ENCODE measurements at regions not wholly inside any gene's neighbourhood (a gene's known extent, or its start where the extent isn't known, plus 50 kb on each side); places are given as distances from the start of the nearest gene placed in this dataset.

DNA sequence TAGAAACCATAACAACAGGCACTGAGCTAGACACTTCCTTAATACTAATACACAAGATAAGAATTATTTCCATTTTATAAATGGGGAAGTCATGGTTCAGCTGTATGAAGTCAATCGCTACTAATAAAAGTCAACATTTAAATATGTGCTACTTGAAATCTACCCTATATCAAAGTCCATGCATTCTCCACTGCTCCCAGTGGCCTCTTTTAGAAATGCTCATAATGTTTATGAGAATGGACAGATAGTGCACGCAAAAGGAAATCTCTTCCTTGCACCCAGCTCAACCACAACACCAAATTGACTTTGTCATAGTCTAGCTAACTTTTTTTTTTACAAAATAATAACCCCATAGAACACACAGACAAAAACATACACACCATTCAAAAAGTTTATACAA is 281.7 kb upstream of the CXADR start:
- no peaks in the 10 kb centered on the region for H3K9me3 ChIP-seq (ENCODE audit: severe bottlenecking)
- no peak for DNase-seq
- H3K36me3 ChIP-seq = no peaks in the 10 kb centered on the region
- H3K4me3 ChIP-seq (ENCODE audit: low read depth, low read length) = no peak overlapping the region
- peaks cover 17% of the 10 kb centered on the region for H3K27me3 ChIP-seq (ENCODE audit: insufficient read depth, low read depth, severe bottlenecking)
- TF ChIP-seq, protein P1, sequence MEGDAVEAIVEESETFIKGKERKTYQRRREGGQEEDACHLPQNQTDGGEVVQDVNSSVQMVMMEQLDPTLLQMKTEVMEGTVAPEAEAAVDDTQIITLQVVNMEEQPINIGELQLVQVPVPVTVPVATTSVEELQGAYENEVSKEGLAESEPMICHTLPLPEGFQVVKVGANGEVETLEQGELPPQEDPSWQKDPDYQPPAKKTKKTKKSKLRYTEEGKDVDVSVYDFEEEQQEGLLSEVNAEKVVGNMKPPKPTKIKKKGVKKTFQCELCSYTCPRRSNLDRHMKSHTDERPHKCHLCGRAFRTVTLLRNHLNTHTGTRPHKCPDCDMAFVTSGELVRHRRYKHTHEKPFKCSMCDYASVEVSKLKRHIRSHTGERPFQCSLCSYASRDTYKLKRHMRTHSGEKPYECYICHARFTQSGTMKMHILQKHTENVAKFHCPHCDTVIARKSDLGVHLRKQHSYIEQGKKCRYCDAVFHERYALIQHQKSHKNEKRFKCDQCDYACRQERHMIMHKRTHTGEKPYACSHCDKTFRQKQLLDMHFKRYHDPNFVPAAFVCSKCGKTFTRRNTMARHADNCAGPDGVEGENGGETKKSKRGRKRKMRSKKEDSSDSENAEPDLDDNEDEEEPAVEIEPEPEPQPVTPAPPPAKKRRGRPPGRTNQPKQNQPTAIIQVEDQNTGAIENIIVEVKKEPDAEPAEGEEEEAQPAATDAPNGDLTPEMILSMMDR (IDR thresholded peaks at IDR 0.05; ENCODE audit: low read depth, low read length) = no peak
- no peak overlapping the region for H3K27ac ChIP-seq

DNA sequence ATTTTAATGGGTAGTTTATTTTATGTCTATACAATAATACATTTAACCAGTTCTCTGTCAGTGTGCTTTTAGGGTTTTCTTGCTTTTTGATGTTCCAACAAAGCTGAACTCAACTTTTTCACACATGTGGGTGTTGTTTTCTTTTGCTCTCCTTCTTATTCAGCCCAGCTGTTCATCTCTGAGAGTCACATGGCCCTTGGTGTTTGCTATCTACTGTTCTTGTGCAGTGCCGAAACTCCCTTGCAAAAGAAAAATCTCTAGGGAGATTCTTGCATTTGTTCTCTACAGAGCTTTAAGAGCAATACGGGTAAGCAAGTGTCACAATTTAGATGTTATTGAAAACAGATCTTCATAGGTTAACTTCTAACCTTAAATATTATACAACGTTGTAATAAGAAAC is 281.1 kb upstream of the CXADR start:
- no peak overlapping the region for H3K4me3 ChIP-seq (ENCODE audit: low read depth, low read length)
- no peaks in the 10 kb centered on the region for H3K36me3 ChIP-seq
- H3K9me3 ChIP-seq (ENCODE audit: severe bottlenecking) = no peaks in the 10 kb centered on the region
- H3K27ac ChIP-seq = no peak overlapping the region
- TF ChIP-seq, protein P1 (IDR thresholded peaks at IDR 0.05; ENCODE audit: low read depth, low read length) = no peak
- DNase-seq = no peak
- peaks cover 20% of the 10 kb centered on the region for H3K27me3 ChIP-seq (ENCODE audit: insufficient read depth, low read depth, severe bottlenecking)

DNA sequence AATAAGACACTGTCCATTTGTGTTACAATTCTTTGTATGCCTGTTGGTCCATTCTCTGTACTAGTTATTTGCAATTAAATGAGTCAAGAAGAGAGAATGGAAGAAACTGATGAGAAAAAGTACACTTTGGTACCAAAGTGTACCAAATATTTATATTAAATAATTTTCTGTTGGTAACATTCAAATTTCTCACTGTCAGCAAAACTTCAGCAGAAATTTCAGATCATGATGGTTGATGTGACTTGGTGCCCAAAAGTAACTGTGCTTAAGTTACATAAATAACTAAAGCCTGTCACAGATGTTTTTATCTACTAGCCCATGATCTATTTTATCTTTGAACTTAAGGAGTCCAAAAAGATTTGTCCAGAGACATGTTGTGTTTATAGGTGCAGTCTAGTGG is 274.4 kb upstream of the CXADR start:
- TF ChIP-seq, protein P1 (IDR thresholded peaks at IDR 0.05; ENCODE audit: low read depth, low read length) = no peak
- H3K36me3 ChIP-seq = no peaks in the 10 kb centered on the region
- no peak overlapping the region for H3K4me3 ChIP-seq (ENCODE audit: low read depth, low read length)
- DNase-seq = no peak
- peaks cover 10% of the 10 kb centered on the region for H3K27me3 ChIP-seq (ENCODE audit: insufficient read depth, low read depth, severe bottlenecking)
- no peaks in the 10 kb centered on the region for H3K9me3 ChIP-seq (ENCODE audit: severe bottlenecking)
- H3K27ac ChIP-seq = no peak overlapping the region

DNA sequence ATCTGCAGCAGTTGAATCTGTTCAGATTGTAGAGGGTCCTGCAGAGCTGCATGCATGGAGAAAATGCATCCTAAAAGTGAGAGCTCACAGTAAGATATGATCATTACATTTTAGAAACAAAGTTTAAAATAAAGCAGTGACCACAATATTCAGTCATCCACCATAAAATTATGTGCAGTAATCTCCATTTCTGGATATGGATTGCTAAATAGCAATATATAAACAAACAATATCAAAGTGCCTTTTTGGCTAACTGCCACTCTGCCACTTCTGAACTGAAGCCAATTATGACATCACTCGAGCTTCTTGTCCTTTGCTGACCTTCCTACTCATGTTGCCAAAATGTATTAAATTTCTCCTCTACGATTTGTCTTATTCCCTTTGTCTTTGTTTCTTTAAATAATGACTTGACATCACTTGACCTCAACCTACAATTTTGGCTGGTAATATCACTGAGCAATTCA is 262.0 kb upstream of the CXADR start:
- Histone ChIP-seq H3K4me3 (ENCODE audit: low read depth, low read length) (no peak overlapping the region), H3K36me3 (no peaks in the 10 kb centered on the region), H3K27ac (no peak overlapping the region), H3K9me3 (ENCODE audit: severe bottlenecking) (no peaks in the 10 kb centered on the region), H3K27me3 (ENCODE audit: insufficient read depth, low read depth, severe bottlenecking) (peaks cover 31% of the 10 kb centered on the region)
- TF ChIP-seq, protein P1 (IDR thresholded peaks at IDR 0.05; ENCODE audit: low read depth, low read length) = no peak
- no peak for DNase-seq

DNA sequence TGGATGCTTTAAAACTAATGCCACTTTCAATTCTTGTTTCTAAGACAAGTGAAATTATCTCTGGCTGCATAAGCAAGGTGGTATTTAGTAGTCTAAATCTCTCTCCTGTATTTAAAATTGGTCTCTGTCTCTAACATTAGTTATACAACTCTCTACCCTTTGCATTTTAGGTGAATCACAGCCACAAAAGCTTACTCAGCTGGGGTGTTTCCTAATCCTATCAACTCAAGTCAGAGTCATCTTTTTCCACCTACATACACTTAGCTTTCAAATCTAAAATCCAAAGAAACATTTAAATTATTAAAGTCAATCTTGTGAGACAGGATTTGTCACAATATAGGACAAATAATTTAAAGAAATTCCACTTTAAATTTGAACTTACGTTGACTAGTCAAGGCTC is 255.1 kb upstream of the CXADR start:
- TF ChIP-seq, protein P1 (IDR thresholded peaks at IDR 0.05; ENCODE audit: low read depth, low read length) = no peak
- H3K4me3 ChIP-seq (ENCODE audit: low read depth, low read length) = no peak overlapping the region
- no peaks in the 10 kb centered on the region for H3K36me3 ChIP-seq
- H3K27me3 ChIP-seq (ENCODE audit: insufficient read depth, low read depth, severe bottlenecking) = peaks cover 35% of the 10 kb centered on the region
- no peak for DNase-seq
- no peaks in the 10 kb centered on the region for H3K9me3 ChIP-seq (ENCODE audit: severe bottlenecking)
- H3K27ac ChIP-seq = no peak overlapping the region

DNA sequence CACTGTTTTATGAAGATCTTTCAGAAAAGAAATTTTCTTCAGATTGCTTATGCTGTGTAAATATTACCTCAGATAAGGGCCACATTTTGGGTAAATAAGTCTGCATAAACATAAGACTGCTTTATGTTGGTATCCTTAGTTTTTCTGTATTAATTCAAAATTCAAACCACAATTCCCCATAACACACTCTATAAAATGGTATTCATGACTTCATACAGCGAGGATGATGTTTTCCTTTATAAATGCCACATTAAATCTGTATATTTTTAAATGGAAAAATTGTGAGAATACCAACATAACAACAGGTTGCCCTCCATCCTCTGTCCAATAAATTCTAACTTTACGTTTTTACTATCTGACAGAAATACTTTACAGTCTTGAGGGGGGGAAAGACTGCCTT is 248.7 kb upstream of the CXADR start:
- TF ChIP-seq, protein P1 (IDR thresholded peaks at IDR 0.05; ENCODE audit: low read depth, low read length) = no peak
- Histone ChIP-seq H3K27ac (no peak overlapping the region), H3K9me3 (ENCODE audit: severe bottlenecking) (no peaks in the 10 kb centered on the region), H3K4me3 (ENCODE audit: low read depth, low read length) (no peak overlapping the region), H3K27me3 (ENCODE audit: insufficient read depth, low read depth, severe bottlenecking) (peaks cover 20% of the 10 kb centered on the region), H3K36me3 (no peaks in the 10 kb centered on the region)
- DNase-seq = no peak
